Upper lobe of left lung (tissue), 4 donors: ENCODE measurements at regions not wholly inside any gene's neighbourhood (a gene's known extent, or its start where the extent isn't known, plus 50 kb on each side); places are given as distances from the start of the nearest gene placed in this dataset.

Experiments used
- POLR2A ChIP-seq, 4 donors: fragments of 450-650 bp; IDR thresholded peaks; one replicate each; pipeline ENCODE4 v1.5.1; 2016 to 2017; ENCODE audit warnings: antibody characterized with exemption in 4 of 4, mild to moderate bottlenecking in 2 of 4
- POLR2AphosphoS5 ChIP-seq, 2 donors: sonication (generic); formaldehyde crosslinking; IDR thresholded peaks; one replicate each; pipeline ENCODE4 v1.5.1; 2017; ENCODE audit warnings: antibody characterized with exemption in 2 of 2
- TF ChIP-seq, protein P1 (sequence below), 6 experiments: fragments of 450-650 bp in 4 of 6; fragments of 200-600 bp in 2 of 6; sonication (generic) in 2 of 6; IDR thresholded peaks; one replicate each; pipeline ENCODE4 v1.5.1; 2016 to 2019; ENCODE audit warnings: antibody characterized with exemption in 6 of 6

DNA sequence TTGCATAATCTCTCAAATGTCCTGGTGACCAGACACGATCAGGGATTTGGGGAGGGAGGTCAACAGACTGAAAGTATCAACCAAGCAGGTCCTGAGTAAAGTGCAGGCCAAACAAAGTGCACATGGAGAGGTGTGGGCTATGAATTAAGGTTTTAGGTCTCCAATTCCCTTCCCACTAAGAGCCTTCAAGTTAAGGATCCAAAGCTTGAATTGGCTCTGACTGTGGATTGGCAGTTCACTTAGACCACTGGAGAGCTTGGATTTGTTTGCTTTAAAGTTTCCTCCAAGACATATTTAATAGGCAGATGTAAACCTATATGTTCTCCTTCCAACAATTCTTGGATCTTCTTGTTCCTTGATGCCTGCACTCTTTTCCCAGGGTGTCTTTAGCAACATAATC, 129.6 kb upstream of the IGF1 start:
- TF ChIP-seq, protein P1, sequence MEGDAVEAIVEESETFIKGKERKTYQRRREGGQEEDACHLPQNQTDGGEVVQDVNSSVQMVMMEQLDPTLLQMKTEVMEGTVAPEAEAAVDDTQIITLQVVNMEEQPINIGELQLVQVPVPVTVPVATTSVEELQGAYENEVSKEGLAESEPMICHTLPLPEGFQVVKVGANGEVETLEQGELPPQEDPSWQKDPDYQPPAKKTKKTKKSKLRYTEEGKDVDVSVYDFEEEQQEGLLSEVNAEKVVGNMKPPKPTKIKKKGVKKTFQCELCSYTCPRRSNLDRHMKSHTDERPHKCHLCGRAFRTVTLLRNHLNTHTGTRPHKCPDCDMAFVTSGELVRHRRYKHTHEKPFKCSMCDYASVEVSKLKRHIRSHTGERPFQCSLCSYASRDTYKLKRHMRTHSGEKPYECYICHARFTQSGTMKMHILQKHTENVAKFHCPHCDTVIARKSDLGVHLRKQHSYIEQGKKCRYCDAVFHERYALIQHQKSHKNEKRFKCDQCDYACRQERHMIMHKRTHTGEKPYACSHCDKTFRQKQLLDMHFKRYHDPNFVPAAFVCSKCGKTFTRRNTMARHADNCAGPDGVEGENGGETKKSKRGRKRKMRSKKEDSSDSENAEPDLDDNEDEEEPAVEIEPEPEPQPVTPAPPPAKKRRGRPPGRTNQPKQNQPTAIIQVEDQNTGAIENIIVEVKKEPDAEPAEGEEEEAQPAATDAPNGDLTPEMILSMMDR (IDR thresholded peaks at IDR 0.05) = no peak
- TF ChIP-seq POLR2A (IDR thresholded peaks at IDR 0.05) = no peak
- no peak for TF ChIP-seq POLR2AphosphoS5 (IDR thresholded peaks at IDR 0.05)
